HG03196 (cell line): ENCODE measurements at regions not wholly inside any gene's neighbourhood (a gene's known extent, or its start where the extent isn't known, plus 50 kb on each side); places are given as distances from the start of the nearest gene placed in this dataset.
"Not testable (repeated sequence)": the region's sequence is repeated elsewhere in the genome, so short reads cannot be mapped to it uniquely, and the experiment has no call there.

Experiments used
- ATAC-seq: cut with Tn5 transposase; IDR thresholded peaks from one replicate; pipeline ENCODE4 v1.9.1; 2021; ENCODE audit not compliant: unreplicated experiment

- no peak for ATAC-seq
Observed at GRCh38 chrX:122270809-122271494, 913.1 kb upstream of the GRIA3 start.

GRCh38 chrX:122272011-122272410 is 912.1 kb upstream of the GRIA3 start:
- ATAC-seq: no peak

GRCh38 chrX:122279746-122280145 is 904.3 kb upstream of the GRIA3 start:
- no peak for ATAC-seq

GRCh38 chrX:122299822-122300221 is 884.3 kb upstream of the GRIA3 start:
- not testable (repeated sequence) for ATAC-seq

GRCh38 chrX:122301491-122301890 is 882.6 kb upstream of the GRIA3 start:
- ATAC-seq: no peak

- no peak for ATAC-seq
Observed at GRCh38 chrX:122303761-122304160, 880.3 kb upstream of the GRIA3 start.

- no peak for ATAC-seq
Observed at GRCh38 chrX:122344816-122345215, 839.3 kb upstream of the GRIA3 start.

- ATAC-seq: no peak
Observed at GRCh38 chrX:122363112-122363795, 820.8 kb upstream of the GRIA3 start.

GRCh38 chrX:122375533-122375932 is 808.5 kb upstream of the GRIA3 start:
- not testable (repeated sequence) for ATAC-seq

- ATAC-seq: no peak
Observed at GRCh38 chrX:122389005-122389404, 795.1 kb upstream of the GRIA3 start.

GRCh38 chrX:122418758-122419157 is 765.3 kb upstream of the GRIA3 start:
- ATAC-seq: no peak

GRCh38 chrX:122421434-122422121 is 762.5 kb upstream of the GRIA3 start:
- ATAC-seq: no peak

- ATAC-seq: no peak
Observed at GRCh38 chrX:122422547-122422946, 761.5 kb upstream of the GRIA3 start.

GRCh38 chrX:122434942-122435341 is 749.1 kb upstream of the GRIA3 start:
- ATAC-seq: no peak

GRCh38 chrX:122439831-122440230 is 744.2 kb upstream of the GRIA3 start:
- no peak for ATAC-seq

- ATAC-seq: no peak
Observed at GRCh38 chrX:122440832-122441231, 743.2 kb upstream of the GRIA3 start.

GRCh38 chrX:122441451-122441850 is 742.6 kb upstream of the GRIA3 start:
- ATAC-seq: no peak

GRCh38 chrX:122445466-122445865 is 738.6 kb upstream of the GRIA3 start:
- no peak for ATAC-seq

- no peak for ATAC-seq
Observed at GRCh38 chrX:122464341-122464740, 719.7 kb upstream of the GRIA3 start.

GRCh38 chrX:122475306-122475705 is 708.8 kb upstream of the GRIA3 start:
- ATAC-seq: no peak

- no peak for ATAC-seq
Observed at GRCh38 chrX:122500556-122500955, 683.5 kb upstream of the GRIA3 start.

GRCh38 chrX:122501652-122502051 is 682.4 kb upstream of the GRIA3 start:
- ATAC-seq: no peak
